Trophoblast cell (in vitro differentiated cells and primary cell): ENCODE measurements at regions not wholly inside any gene's neighbourhood (a gene's known extent, or its start where the extent isn't known, plus 50 kb on each side); places are given as distances from the start of the nearest gene placed in this dataset.

ENCODE experiments used
- DNase-seq, 2 donors: peaks; one replicate each; pipeline ENCODE4 v3.0.0-alpha.2; 2016
- H2AFZ ChIP-seq: 2 replicates; pipeline ENCODE4 v1.6.1; 2013; ENCODE audit warnings: low read length, moderate library complexity, mild to moderate bottlenecking; ENCODE audit not compliant: insufficient read depth, poor library complexity
- H2AK5ac ChIP-seq: 2 replicates; pipeline ENCODE4 v1.6.1; 2013; ENCODE audit warnings: mild to moderate bottlenecking, low read length
- H2BK120ac ChIP-seq: 2 replicates; pipeline ENCODE4 v1.6.1; 2013; ENCODE audit warnings: low read length, mild to moderate bottlenecking, moderate library complexity; ENCODE audit not compliant: insufficient read depth, poor library complexity
- H2BK12ac ChIP-seq: 2 replicates; pipeline ENCODE4 v1.6.1; 2013; ENCODE audit warnings: mild to moderate bottlenecking, low read length, moderate library complexity
- H2BK5ac ChIP-seq: 2 replicates; pipeline ENCODE4 v1.6.1; 2013; ENCODE audit warnings: low read length, low read depth, moderate library complexity, mild to moderate bottlenecking; ENCODE audit not compliant: poor library complexity
- H3K14ac ChIP-seq: 2 replicates; pipeline ENCODE4 v1.6.1; 2013; ENCODE audit warnings: mild to moderate bottlenecking, low read length
- H3K18ac ChIP-seq: 2 replicates; pipeline ENCODE4 v1.6.1; 2013; ENCODE audit warnings: mild to moderate bottlenecking, low read length
- H3K23ac ChIP-seq: 2 replicates; pipeline ENCODE4 v1.6.1; 2013; ENCODE audit warnings: low read length
- H3K27ac ChIP-seq: 2 replicates; pipeline ENCODE4 v1.5.1; 2013; ENCODE audit warnings: low read depth, mild to moderate bottlenecking, inconsistent platforms, low read length, moderate library complexity
- H3K27me3 ChIP-seq: 2 replicates; pipeline ENCODE4 v1.6.1; 2013; ENCODE audit warnings: inconsistent platforms, mild to moderate bottlenecking, low read length, moderate library complexity; ENCODE audit not compliant: insufficient read depth
- H3K36me3 ChIP-seq, 2 experiments: 1 replicate in 1 of 2; 2 replicates in 1 of 2; pipeline ENCODE4 v1.6.1; 2013; ENCODE audit warnings: low read length in 2 of 2, mild to moderate bottlenecking in 2 of 2, moderate library complexity in 1 of 2; ENCODE audit not compliant: insufficient read depth in 2 of 2, control insufficient read depth in 1 of 2
- H3K4ac ChIP-seq: 2 replicates; pipeline ENCODE4 v1.6.1; 2013; ENCODE audit warnings: low read depth, mild to moderate bottlenecking, low read length, moderate library complexity
- H3K4me1 ChIP-seq, 2 experiments: 1 replicate in 1 of 2; 2 replicates in 1 of 2; pipeline ENCODE4 v1.6.1; 2013; ENCODE audit warnings: low read length in 2 of 2, mild to moderate bottlenecking in 2 of 2, moderate library complexity in 1 of 2; ENCODE audit not compliant: insufficient read depth in 2 of 2, control insufficient read depth in 1 of 2
- H3K4me2 ChIP-seq: 2 replicates; pipeline ENCODE4 v1.6.1; 2013; ENCODE audit warnings: inconsistent platforms, mild to moderate bottlenecking, low read length, moderate library complexity
- H3K4me3 ChIP-seq: 2 replicates; pipeline ENCODE4 v1.5.1; 2013; ENCODE audit warnings: mild to moderate bottlenecking, low read depth, low read length, inconsistent platforms
- H3K79me1 ChIP-seq: one replicate; pipeline ENCODE4 v1.6.1; 2013; ENCODE audit warnings: low read length
- H3K79me2 ChIP-seq: 2 replicates; pipeline ENCODE4 v1.6.1; 2013; ENCODE audit warnings: low read length, mild to moderate bottlenecking; ENCODE audit not compliant: control insufficient read depth, insufficient read depth, poor library complexity
- H3K9ac ChIP-seq: 2 replicates; pipeline ENCODE4 v1.6.1; 2013; ENCODE audit warnings: mild to moderate bottlenecking, low read length
- H3K9me3 ChIP-seq: 2 replicates; pipeline ENCODE4 v1.6.1; 2013; ENCODE audit warnings: low read depth, mild to moderate bottlenecking, control low read depth, inconsistent platforms, low read length; ENCODE audit not compliant: insufficient read depth
- H4K12ac ChIP-seq: 2 replicates; pipeline ENCODE4 v1.6.1; 2013; ENCODE audit warnings: low read depth, mild to moderate bottlenecking, low read length, moderate library complexity
- H4K8ac ChIP-seq: 2 replicates; pipeline ENCODE4 v1.6.1; 2013; ENCODE audit warnings: low read depth, mild to moderate bottlenecking, low read length, moderate library complexity
- H4K91ac ChIP-seq: one replicate; pipeline ENCODE4 v1.6.1; 2013; ENCODE audit warnings: low read depth, mild to moderate bottlenecking, low read length, moderate library complexity
- WGBS: extraction: QIAGEN DNeasy Blood & Tissue Kit; methylation state at CpG from one replicate; pipeline ENCODE4 v1.1.7; 2013; ENCODE audit warnings: missing lambda C conversion rate; ENCODE audit not compliant: insufficient read length, insufficient coverage; ENCODE audit errors: extremely low coverage; 5-methylcytosine and 5-hydroxymethylcytosine counted together

GRCh38 chr20:53827292-53828087 lies 233.9 kb upstream of the ZNF217 start:
- H4K12ac ChIP-seq, result no peak overlapping the region
- WGBS, result no CpG with 5 or more reads among the region's 4 CpGs
- peaks cover 2 to 4% of the 10 kb centered on the region in 2 experiments for H3K4me1 ChIP-seq
- peak overlapping the region; percentile 80 for H2BK12ac ChIP-seq
- H3K36me3 ChIP-seq, result no peaks in the 10 kb centered on the region
- H3K14ac ChIP-seq, result no peak overlapping the region
- no peak overlapping the region for H3K23ac ChIP-seq
- H3K4me2 ChIP-seq, result no peak overlapping the region
- no peak overlapping the region for H3K4me3 ChIP-seq
- no peak for DNase-seq
- no peaks in the 10 kb centered on the region for H3K27me3 ChIP-seq
- H3K4ac ChIP-seq, result no peak overlapping the region
- H4K8ac ChIP-seq, result peak overlapping the region; percentile 19
- no peak overlapping the region for H3K27ac ChIP-seq
- H2AK5ac ChIP-seq, result peak overlapping the region; percentile 9
- H3K79me1 ChIP-seq, result peaks cover 12% of the 10 kb centered on the region
- no peak overlapping the region for H3K9ac ChIP-seq
- no peak overlapping the region for H2BK120ac ChIP-seq
- no peaks in the 10 kb centered on the region for H3K9me3 ChIP-seq
- no peak overlapping the region for H2AFZ ChIP-seq
- no peak overlapping the region for H2BK5ac ChIP-seq
- no peaks in the 10 kb centered on the region for H3K79me2 ChIP-seq
- peak overlapping the region; percentile 8 for H4K91ac ChIP-seq
- H3K18ac ChIP-seq, result no peak overlapping the region

- Histone ChIP-seq H4K8ac (peak overlapping the region; percentile 19), H2AFZ (no peak overlapping the region), H3K79me1 (peaks cover 12% of the 10 kb centered on the region), H3K18ac (no peak overlapping the region), H3K23ac (no peak overlapping the region), H2BK12ac (peak overlapping the region; percentile 80), H3K27me3 (no peaks in the 10 kb centered on the region), H2BK120ac (no peak overlapping the region), H3K79me2 (no peaks in the 10 kb centered on the region), H3K14ac (no peak overlapping the region), H4K91ac (no peak overlapping the region), H3K9ac (no peak overlapping the region), H4K12ac (no peak overlapping the region), H2AK5ac (peak overlapping the region; percentile 9), H3K4me2 (no peak overlapping the region), H3K36me3 (no peaks in the 10 kb centered on the region), H3K4me3 (no peak overlapping the region), H3K4me1 (peaks cover 2 to 4% of the 10 kb centered on the region in 2 experiments), H3K9me3 (no peaks in the 10 kb centered on the region), H3K4ac (no peak overlapping the region), H3K27ac (no peak overlapping the region), H2BK5ac (no peak overlapping the region)
- no CpG with 5 or more reads among the region's 5 CpGs for WGBS
- no peak for DNase-seq
Measured at GRCh38 chr20:53826597-53827291, 233.1 kb upstream of the ZNF217 start.

GRCh38 chr20:53826090-53826489 lies 232.5 kb upstream of the ZNF217 start:
- Histone ChIP-seq H3K23ac (no peak overlapping the region), H3K18ac (no peak overlapping the region), H3K27ac (no peak overlapping the region), H3K9me3 (no peaks in the 10 kb centered on the region), H3K27me3 (no peaks in the 10 kb centered on the region), H3K4me3 (no peak overlapping the region), H2AK5ac (no peak overlapping the region), H2BK12ac (peak overlapping the region; percentile 71), H3K4ac (no peak overlapping the region), H3K36me3 (no peaks in the 10 kb centered on the region), H2BK5ac (no peak overlapping the region), H3K9ac (no peak overlapping the region), H4K91ac (no peak overlapping the region), H2AFZ (no peak overlapping the region), H3K14ac (no peak overlapping the region), H3K4me2 (no peak overlapping the region), H2BK120ac (no peak overlapping the region), H4K12ac (no peak overlapping the region), H3K4me1 (peaks cover 2 to 4% of the 10 kb centered on the region in 2 experiments), H3K79me2 (no peaks in the 10 kb centered on the region), H3K79me1 (peaks cover 9% of the 10 kb centered on the region), H4K8ac (no peak overlapping the region)
- DNase-seq, result no peak
- no CpG with 5 or more reads among the region's 2 CpGs for WGBS

GRCh38 chr20:53825282-53825681 lies 231.6 kb upstream of the ZNF217 start:
- Histone ChIP-seq H3K9ac (no peak overlapping the region), H2AK5ac (no peak overlapping the region), H3K36me3 (no peaks in the 10 kb centered on the region), H3K4me1 (peaks cover 2 to 4% of the 10 kb centered on the region in 2 experiments), H3K27ac (no peak overlapping the region), H2BK120ac (no peak overlapping the region), H3K79me2 (no peaks in the 10 kb centered on the region), H4K91ac (no peak overlapping the region), H2AFZ (no peak overlapping the region), H3K14ac (no peak overlapping the region), H3K4me2 (no peak overlapping the region), H4K12ac (no peak overlapping the region), H2BK12ac (no peak overlapping the region), H4K8ac (no peak overlapping the region), H3K79me1 (peaks cover 7% of the 10 kb centered on the region), H3K9me3 (no peaks in the 10 kb centered on the region), H3K27me3 (no peaks in the 10 kb centered on the region), H3K23ac (no peak overlapping the region), H3K4ac (no peak overlapping the region), H2BK5ac (no peak overlapping the region), H3K18ac (no peak overlapping the region), H3K4me3 (no peak overlapping the region)
- WGBS, result no CpG with 5 or more reads among the region's 4 CpGs
- DNase-seq, result no peak
